ENCODE measurements at regions not wholly inside any gene's neighbourhood (a gene's known extent, or its start where the extent isn't known, plus 50 kb on each side); places are given as distances from the start of the nearest gene placed in this dataset.
A peak's percentile ranks its signal among the peaks of the same experiment; 100 is the strongest.

- no peaks in the 10 kb centered on the region for H3K36me3 ChIP-seq (ENCODE audit: low read depth)
- no peaks in the 10 kb centered on the region for H3K9me2 ChIP-seq (ENCODE audit: insufficient read depth)
- no peaks in the 10 kb centered on the region for H3K9me3 ChIP-seq (ENCODE audit: low read depth)
- TF ChIP-seq EZH2phosphoT487 (IDR thresholded peaks at IDR 0.05; ENCODE audit: insufficient read depth, low read depth) (no peak), EZH2 (IDR thresholded peaks at IDR 0.05; ENCODE audit: insufficient read depth, poor library complexity, severe bottlenecking) (no peak)
- H3K9ac ChIP-seq, result no peak overlapping the region
- H3F3A ChIP-seq (ENCODE audit: insufficient read depth), result no peaks in the 10 kb centered on the region
- H3K79me2 ChIP-seq (ENCODE audit: insufficient read depth), result no peaks in the 10 kb centered on the region
- no peak overlapping the region for H3K27ac ChIP-seq
- peaks cover 7% of the 10 kb centered on the region for H3K4me1 ChIP-seq (ENCODE audit: insufficient read depth)
- H3K4me3 ChIP-seq, result no peak overlapping the region
- no peak overlapping the region for H2AFZ ChIP-seq
- no peaks in the 10 kb centered on the region for H4K20me1 ChIP-seq (ENCODE audit: insufficient read depth)
- peak; percentile 42 for DNase-seq
- in situ Hi-C loops (cut with MboI), result no loop called here
- no peaks in the 10 kb centered on the region for H3K27me3 ChIP-seq (replicated peaks; ENCODE audit: insufficient read depth)
- WGBS, 2 experiments (ENCODE audit: low coverage in 1 of 2, low lambda C conversion rate in 2 of 2, missing lambda C conversion rate in 2 of 2), result 30 to 32% methylated on average over 2 of the region's 2 CpGs
- peak overlapping the region; percentile 17 for H3K4me2 ChIP-seq (ENCODE audit: unreplicated experiment)
Observed at GRCh38 chr7:115825456-115826115, 205.0 kb downstream of the TFEC start.

- Histone ChIP-seq H2AFZ (no peak overlapping the region), H3K4me1 (ENCODE audit: insufficient read depth) (peaks cover 7% of the 10 kb centered on the region), H3K36me3 (ENCODE audit: low read depth) (no peaks in the 10 kb centered on the region), H4K20me1 (ENCODE audit: insufficient read depth) (no peaks in the 10 kb centered on the region), H3K27me3 (replicated peaks; ENCODE audit: insufficient read depth) (no peaks in the 10 kb centered on the region), H3K79me2 (ENCODE audit: insufficient read depth) (no peaks in the 10 kb centered on the region), H3K9me2 (ENCODE audit: insufficient read depth) (no peaks in the 10 kb centered on the region), H3K4me3 (no peak overlapping the region), H3K9me3 (ENCODE audit: low read depth) (no peaks in the 10 kb centered on the region), H3K4me2 (ENCODE audit: unreplicated experiment) (no peak overlapping the region), H3K27ac (no peak overlapping the region), H3F3A (ENCODE audit: insufficient read depth) (no peaks in the 10 kb centered on the region), H3K9ac (no peak overlapping the region)
- in situ Hi-C loops (cut with MboI), result no loop called here
- peak; percentile 5 for DNase-seq
- no peak for TF ChIP-seq EZH2phosphoT487 (IDR thresholded peaks at IDR 0.05; ENCODE audit: insufficient read depth, low read depth)
- TF ChIP-seq EZH2 (IDR thresholded peaks at IDR 0.05; ENCODE audit: insufficient read depth, poor library complexity, severe bottlenecking), result no peak
- WGBS, 2 experiments (ENCODE audit: low coverage in 1 of 2, low lambda C conversion rate in 2 of 2, missing lambda C conversion rate in 2 of 2), result 16 to 27% methylated on average over 2 of the region's 2 CpGs
Observed at GRCh38 chr7:115822801-115823200, 207.8 kb downstream of the TFEC start.

- 35 to 63% methylated on average over 1 of the region's 1 CpG for WGBS, 2 experiments (ENCODE audit: low coverage in 1 of 2, low lambda C conversion rate in 2 of 2, missing lambda C conversion rate in 2 of 2)
- no peak for TF ChIP-seq EZH2 (IDR thresholded peaks at IDR 0.05; ENCODE audit: insufficient read depth, poor library complexity, severe bottlenecking)
- TF ChIP-seq EZH2phosphoT487 (IDR thresholded peaks at IDR 0.05; ENCODE audit: insufficient read depth, low read depth), result no peak
- in situ Hi-C loops (cut with MboI), result no loop called here
Observed at GRCh38 chr7:115822380-115822779, 208.2 kb downstream of the TFEC start.

GRCh38 chr7:115816318-115816974, 214.1 kb downstream of the TFEC start:
- DNase-seq, result no peak
- TF ChIP-seq EZH2phosphoT487 (IDR thresholded peaks at IDR 0.05; ENCODE audit: insufficient read depth, low read depth) (no peak), EZH2 (IDR thresholded peaks at IDR 0.05; ENCODE audit: insufficient read depth, poor library complexity, severe bottlenecking) (no peak)
- H3K9ac ChIP-seq, result no peak overlapping the region
- H3K9me3 ChIP-seq (ENCODE audit: low read depth), result no peaks in the 10 kb centered on the region
- H3K27ac ChIP-seq, result no peak overlapping the region
- no peaks in the 10 kb centered on the region for H4K20me1 ChIP-seq (ENCODE audit: insufficient read depth)
- H3K4me2 ChIP-seq (ENCODE audit: unreplicated experiment), result no peak overlapping the region
- H3K4me3 ChIP-seq, result no peak overlapping the region
- in situ Hi-C loops (cut with MboI), result no loop called here
- no peaks in the 10 kb centered on the region for H3F3A ChIP-seq (ENCODE audit: insufficient read depth)
- H3K36me3 ChIP-seq (ENCODE audit: low read depth), result no peaks in the 10 kb centered on the region
- peaks cover 7% of the 10 kb centered on the region; the same call in 1 of the 2 replicates for H3K27me3 ChIP-seq (replicated peaks; ENCODE audit: insufficient read depth)
- no peaks in the 10 kb centered on the region for H3K4me1 ChIP-seq (ENCODE audit: insufficient read depth)
- no peaks in the 10 kb centered on the region for H3K9me2 ChIP-seq (ENCODE audit: insufficient read depth)
- WGBS, 2 experiments (ENCODE audit: low coverage in 1 of 2, low lambda C conversion rate in 2 of 2, missing lambda C conversion rate in 2 of 2), result 50 to 60% methylated on average over 4 of the region's 4 CpGs
- no peak overlapping the region for H2AFZ ChIP-seq
- H3K79me2 ChIP-seq (ENCODE audit: insufficient read depth), result no peaks in the 10 kb centered on the region

More at GRCh38 chr7:115822380-115822779, 208.2 kb downstream of the TFEC start:
- Histone ChIP-seq H3K79me2 (ENCODE audit: insufficient read depth) (no peaks in the 10 kb centered on the region), H2AFZ (no peak overlapping the region), H3K36me3 (ENCODE audit: low read depth) (no peaks in the 10 kb centered on the region), H3K4me3 (no peak overlapping the region), H3K4me2 (ENCODE audit: unreplicated experiment) (no peak overlapping the region), H3K27ac (no peak overlapping the region), H3K27me3 (replicated peaks; ENCODE audit: insufficient read depth) (no peaks in the 10 kb centered on the region), H3K4me1 (ENCODE audit: insufficient read depth) (peaks cover 7% of the 10 kb centered on the region), H3K9me3 (ENCODE audit: low read depth) (no peaks in the 10 kb centered on the region), H3K9ac (no peak overlapping the region), H3K9me2 (ENCODE audit: insufficient read depth) (no peaks in the 10 kb centered on the region), H3F3A (ENCODE audit: insufficient read depth) (no peaks in the 10 kb centered on the region), H4K20me1 (ENCODE audit: insufficient read depth) (no peaks in the 10 kb centered on the region)
- DNase-seq, result no peak

Measured in GM23248 (cell line).